Muscle of leg (tissue), 3 donors: ENCODE measurements at regions not wholly inside any gene's neighbourhood (a gene's known extent, or its start where the extent isn't known, plus 50 kb on each side); places are given as distances from the start of the nearest gene placed in this dataset.

ENCODE experiments used
- DNase-seq: peaks from one replicate; pipeline ENCODE4 v3.0.0; 2013
- H3K27ac ChIP-seq: one replicate; pipeline ENCODE4 v1.5.1; 2013; ENCODE audit warnings: mild to moderate bottlenecking, low read length, control low read depth
- H3K27me3 ChIP-seq: one replicate; pipeline ENCODE4 v1.6.1; 2013; ENCODE audit warnings: low read length; ENCODE audit not compliant: control insufficient read depth, insufficient read depth
- H3K36me3 ChIP-seq: one replicate; pipeline ENCODE4 v1.6.1; 2013; ENCODE audit warnings: low read length; ENCODE audit not compliant: control insufficient read depth, insufficient read depth
- H3K4me1 ChIP-seq: one replicate; pipeline ENCODE4 v1.6.1; 2013; ENCODE audit warnings: low read length; ENCODE audit not compliant: control insufficient read depth, insufficient read depth
- H3K4me3 ChIP-seq: one replicate; pipeline ENCODE4 v1.5.1; 2013; ENCODE audit warnings: low read length, control low read depth
- H3K9me3 ChIP-seq: replicated peaks from 2 replicates; pipeline ENCODE4 v1.6.1; 2013; ENCODE audit warnings: low read depth, low read length; ENCODE audit not compliant: control insufficient read depth
- WGBS: methylation state at CpG from one replicate; pipeline ENCODE4 v1.1.5; 2013; ENCODE audit warnings: missing lambda C conversion rate; ENCODE audit not compliant: insufficient coverage; 5-methylcytosine and 5-hydroxymethylcytosine counted together

- no peak overlapping the region for H3K27ac ChIP-seq
- no peaks in the 10 kb centered on the region for H3K4me1 ChIP-seq
- no peaks in the 10 kb centered on the region for H3K9me3 ChIP-seq
- no peaks in the 10 kb centered on the region for H3K36me3 ChIP-seq
- no CpG with 5 or more reads among the region's 2 CpGs for WGBS
- H3K27me3 ChIP-seq: no peaks in the 10 kb centered on the region
- DNase-seq: no peak
- H3K4me3 ChIP-seq: no peak overlapping the region
Measured at GRCh38 chr5:155472780-155473179, 459.2 kb downstream of the KIF4B start.

GRCh38 chr5:155475318-155475717 lies 461.8 kb downstream of the KIF4B start:
- H3K4me3 ChIP-seq: no peak overlapping the region
- H3K36me3 ChIP-seq: no peaks in the 10 kb centered on the region
- no peaks in the 10 kb centered on the region for H3K4me1 ChIP-seq
- DNase-seq: no peak
- no peaks in the 10 kb centered on the region for H3K9me3 ChIP-seq
- H3K27ac ChIP-seq: no peak overlapping the region
- H3K27me3 ChIP-seq: no peaks in the 10 kb centered on the region
- WGBS: no CpG with 5 or more reads among the region's 2 CpGs

GRCh38 chr5:155480731-155481131 lies 467.2 kb downstream of the KIF4B start:
- WGBS: 60% methylated on average over 1 of the region's 2 CpGs
- Histone ChIP-seq H3K27me3 (no peaks in the 10 kb centered on the region), H3K9me3 (no peaks in the 10 kb centered on the region), H3K36me3 (no peaks in the 10 kb centered on the region), H3K27ac (no peak overlapping the region), H3K4me3 (no peak overlapping the region), H3K4me1 (no peaks in the 10 kb centered on the region)
- no peak for DNase-seq

GRCh38 chr5:155481182-155481581 lies 467.6 kb downstream of the KIF4B start:
- DNase-seq: no peak
- Histone ChIP-seq H3K36me3 (no peaks in the 10 kb centered on the region), H3K4me3 (no peak overlapping the region), H3K4me1 (no peaks in the 10 kb centered on the region), H3K27ac (no peak overlapping the region), H3K27me3 (no peaks in the 10 kb centered on the region), H3K9me3 (no peaks in the 10 kb centered on the region)
- no CpG with 5 or more reads among the region's 1 CpG for WGBS

DNA sequence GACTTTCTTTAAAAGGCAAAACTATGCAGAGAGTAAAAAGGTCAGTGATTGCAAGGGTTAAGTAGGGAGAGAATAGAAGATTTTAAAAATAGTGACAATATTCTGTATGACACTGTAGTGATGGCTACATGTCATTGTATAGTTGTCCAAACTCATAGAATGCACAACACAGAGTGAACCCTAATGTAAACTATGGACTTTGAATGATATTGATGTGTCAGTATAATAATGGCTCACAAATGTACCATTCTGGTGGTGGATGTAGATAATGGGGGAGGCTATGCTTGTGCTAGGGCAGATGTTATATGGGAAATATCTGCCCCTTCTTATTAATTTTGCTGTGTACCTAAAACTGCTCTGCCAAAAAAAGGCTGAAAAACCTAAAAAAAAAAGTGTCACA lies 468.9 kb downstream of the KIF4B start:
- H3K27me3 ChIP-seq: no peaks in the 10 kb centered on the region
- H3K36me3 ChIP-seq: no peaks in the 10 kb centered on the region
- DNase-seq: no peak
- H3K4me3 ChIP-seq: no peak overlapping the region
- H3K9me3 ChIP-seq: no peaks in the 10 kb centered on the region
- H3K4me1 ChIP-seq: no peaks in the 10 kb centered on the region
- H3K27ac ChIP-seq: no peak overlapping the region

- DNase-seq: peak; percentile 65
- 20% methylated on average over 1 of the region's 2 CpGs for WGBS
Measured at GRCh38 chr5:155485386-155485785, 471.8 kb downstream of the KIF4B start.

GRCh38 chr5:155489949-155490348 lies 476.4 kb downstream of the KIF4B start:
- DNase-seq: no peak
- Histone ChIP-seq H3K36me3 (no peaks in the 10 kb centered on the region), H3K4me3 (no peak overlapping the region), H3K27me3 (no peaks in the 10 kb centered on the region), H3K9me3 (no peaks in the 10 kb centered on the region), H3K4me1 (no peaks in the 10 kb centered on the region), H3K27ac (no peak overlapping the region)

More at GRCh38 chr5:155485386-155485785, 471.8 kb downstream of the KIF4B start:
- Histone ChIP-seq H3K27ac (no peak overlapping the region), H3K27me3 (no peaks in the 10 kb centered on the region), H3K36me3 (no peaks in the 10 kb centered on the region), H3K4me3 (no peak overlapping the region), H3K9me3 (no peaks in the 10 kb centered on the region), H3K4me1 (no peaks in the 10 kb centered on the region)

- Histone ChIP-seq H3K4me1 (no peaks in the 10 kb centered on the region), H3K27ac (no peak overlapping the region), H3K27me3 (no peaks in the 10 kb centered on the region), H3K4me3 (no peak overlapping the region), H3K9me3 (no peaks in the 10 kb centered on the region), H3K36me3 (no peaks in the 10 kb centered on the region)
- WGBS: no CpG with 5 or more reads among the region's 2 CpGs
- DNase-seq: no peak
Measured at GRCh38 chr5:155492191-155492590, 478.6 kb downstream of the KIF4B start.

DNA sequence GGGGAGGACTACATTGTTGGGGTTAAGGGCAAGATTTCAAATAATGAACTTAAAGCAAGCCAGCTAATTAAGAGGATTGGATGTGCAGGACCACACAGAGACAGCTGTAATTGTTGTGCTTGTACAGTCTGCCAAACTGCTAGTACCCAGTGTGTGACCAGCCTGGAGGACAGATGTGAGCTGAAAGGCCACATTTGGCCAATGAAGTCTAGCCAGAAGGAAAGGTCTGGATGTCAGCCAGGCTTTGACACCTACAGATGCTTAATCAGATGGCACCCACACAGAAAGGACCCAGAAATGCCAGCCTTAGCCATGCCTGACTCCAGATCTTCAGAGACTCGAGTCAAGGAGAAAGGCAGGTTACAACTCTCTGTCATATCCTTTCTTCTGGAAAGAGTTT lies 491.1 kb downstream of the KIF4B start:
- no peaks in the 10 kb centered on the region for H3K9me3 ChIP-seq
- no CpG with 5 or more reads among the region's 1 CpG for WGBS
- H3K27me3 ChIP-seq: no peaks in the 10 kb centered on the region
- no peak for DNase-seq
- no peak overlapping the region for H3K27ac ChIP-seq
- H3K4me3 ChIP-seq: no peak overlapping the region
- H3K4me1 ChIP-seq: no peaks in the 10 kb centered on the region
- H3K36me3 ChIP-seq: no peaks in the 10 kb centered on the region

GRCh38 chr5:155507363-155507762 lies 493.8 kb downstream of the KIF4B start:
- no peak overlapping the region for H3K4me3 ChIP-seq
- no peak for DNase-seq

DNA sequence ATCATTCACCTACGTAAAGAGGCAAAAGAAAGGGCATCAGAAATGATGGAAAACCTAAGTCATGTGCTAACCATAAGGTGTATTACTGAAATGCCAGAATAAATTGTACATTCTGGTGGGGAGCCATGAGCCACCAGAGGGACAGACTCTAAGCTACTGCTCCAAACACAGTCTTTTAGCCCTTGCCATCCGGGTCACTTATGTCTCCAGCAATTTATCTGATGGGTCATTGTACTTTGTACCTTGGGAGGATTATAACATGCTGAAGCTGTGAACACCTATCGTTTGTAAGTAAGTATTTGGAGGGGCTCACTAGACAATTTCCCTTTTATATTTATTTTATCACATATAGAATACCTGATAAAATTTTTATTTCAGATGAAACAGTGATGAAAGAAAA lies 495.1 kb downstream of the KIF4B start:
- no peak for DNase-seq
- Histone ChIP-seq H3K4me3 (no peak overlapping the region), H3K4me1 (no peaks in the 10 kb centered on the region), H3K27ac (no peak overlapping the region), H3K36me3 (no peaks in the 10 kb centered on the region), H3K9me3 (no peaks in the 10 kb centered on the region), H3K27me3 (no peaks in the 10 kb centered on the region)
- no CpG with 5 or more reads among the region's 3 CpGs for WGBS

More at GRCh38 chr5:155507363-155507762, 493.8 kb downstream of the KIF4B start:
- Histone ChIP-seq H3K36me3 (no peaks in the 10 kb centered on the region), H3K27ac (no peak overlapping the region), H3K9me3 (no peaks in the 10 kb centered on the region), H3K27me3 (no peaks in the 10 kb centered on the region), H3K4me1 (no peaks in the 10 kb centered on the region)
